H1 (cell line): ENCODE measurements at regions not wholly inside any gene's neighbourhood (a gene's known extent, or its start where the extent isn't known, plus 50 kb on each side); places are given as distances from the start of the nearest gene placed in this dataset.

Experiments
- CTCF ChIA-PET: fragments of 300-600 bp; sonication (Branson Sonifier 250); formaldehyde crosslinking; loops from one replicate; lab custom pipeline; 2021; ENCODE audit not compliant: partially characterized antibody; lab: Charles Lee
- POLR2A ChIA-PET: fragments of 300-600 bp; sonication (Branson Sonifier 250); formaldehyde crosslinking; loops from one replicate; lab custom pipeline; 2021; ENCODE audit warnings: inconsistent platforms; ENCODE audit not compliant: partially characterized antibody; lab: Charles Lee
- DNase-seq, 2 experiments: peaks; one replicate each; pipeline versions ENCODE4 v3.0.0 to v3.0.0-alpha.2; 2010 to 2022; ENCODE audit warnings: low spot score in 2 of 2, low read depth in 1 of 2, mixed read lengths in 1 of 2
- FAIRE-seq: peaks from 2 replicates; lab custom pipeline; 2011; peaks lifted over from hg19 to GRCh38; lab: Jason Lieb, UNC
- H2AFZ ChIP-seq: 2 replicates; pipeline ENCODE4 v1.8.1; 2012; ENCODE audit warnings: low read length, inconsistent platforms
- H2AK5ac ChIP-seq: 2 replicates; pipeline ENCODE4 v1.6.1; 2013; ENCODE audit warnings: low read depth, low read length
- H2BK120ac ChIP-seq: replicated peaks from 2 replicates; pipeline ENCODE3; 2013; ENCODE audit warnings: low read depth, low read length, inconsistent platforms
- H2BK12ac ChIP-seq: 2 replicates; pipeline ENCODE4 v1.6.1; 2013; ENCODE audit warnings: low read depth, low read length
- H2BK15ac ChIP-seq: 2 replicates; pipeline ENCODE4 v1.6.1; 2013; ENCODE audit warnings: low read length
- H2BK20ac ChIP-seq: 2 replicates; pipeline ENCODE4 v1.6.1; 2013; ENCODE audit warnings: low read length
- H2BK5ac ChIP-seq: 2 replicates; pipeline ENCODE4 v1.6.1; 2013; ENCODE audit warnings: low read depth, low read length
- H3K14ac ChIP-seq: 2 replicates; pipeline ENCODE4 v1.6.1; 2013; ENCODE audit warnings: inconsistent platforms; ENCODE audit not compliant: insufficient read length
- H3K18ac ChIP-seq: 2 replicates; pipeline ENCODE4 v1.6.1; 2013; ENCODE audit warnings: low read length; ENCODE audit errors: extremely low read depth
- H3K23ac ChIP-seq: 2 replicates; pipeline ENCODE4 v1.6.1; 2013; ENCODE audit warnings: inconsistent platforms; ENCODE audit not compliant: insufficient read length
- H3K23me2 ChIP-seq: 2 replicates; pipeline ENCODE4 v1.6.1; 2013; ENCODE audit warnings: low read depth, low read length
- H3K27ac ChIP-seq: 2 replicates; pipeline ENCODE4 v1.6.1; 2011; ENCODE audit warnings: low read depth, low read length, inconsistent platforms
- H3K27me3 ChIP-seq, 4 experiments: replicated peaks in 1 of 4; 1 replicate in 1 of 4; 2 replicates in 3 of 4; pipeline versions ENCODE4 v1.6.1 to v1.8.1; 2011 to 2013; ENCODE audit warnings: low read length in 3 of 4, mild to moderate bottlenecking in 3 of 4, inconsistent platforms in 2 of 4, mixed read lengths in 2 of 4, moderate library complexity in 1 of 4; ENCODE audit not compliant: control insufficient read depth in 3 of 4, insufficient read depth in 3 of 4; ENCODE audit errors: extremely low read depth in 1 of 4
- H3K36me3 ChIP-seq, 4 experiments: 2 replicates each; pipeline versions ENCODE4 v1.6.1 to v1.8.1; 2011 to 2013; ENCODE audit warnings: mild to moderate bottlenecking in 4 of 4, low read length in 3 of 4, moderate library complexity in 2 of 4, control low read depth in 1 of 4, inconsistent platforms in 1 of 4; ENCODE audit not compliant: insufficient read depth in 4 of 4, control insufficient read depth in 2 of 4
- H3K4ac ChIP-seq: replicated peaks from 2 replicates; pipeline ENCODE3; 2013; ENCODE audit warnings: low read length, low read depth, mixed read lengths, inconsistent platforms; ENCODE audit not compliant: insufficient read length
- H3K4me1 ChIP-seq, 4 experiments: replicated peaks in 1 of 4; 1 replicate in 1 of 4; 2 replicates in 3 of 4; pipeline versions ENCODE4 v1.6.1 to v1.8.1; 2011 to 2013; ENCODE audit warnings: low read length in 3 of 4, inconsistent platforms in 2 of 4, mixed read lengths in 1 of 4; ENCODE audit not compliant: insufficient read depth in 4 of 4, control insufficient read depth in 3 of 4
- H3K4me2 ChIP-seq, 2 experiments: 2 replicates each; pipeline versions ENCODE4 v1.6.1 to v1.8.1; 2011 to 2013; ENCODE audit warnings: low read depth in 2 of 2, low read length in 2 of 2, control low read depth in 1 of 2, inconsistent platforms in 1 of 2, mild to moderate bottlenecking in 1 of 2; ENCODE audit not compliant: insufficient read depth in 1 of 2
- H3K4me3 ChIP-seq, 4 experiments: fragments of 200-600, 300-600 bp in 1 of 4; sonication (generic), shearing (Covaris generic), sonication (Bioruptor Twin) in 1 of 4; 2 replicates each; pipeline versions ENCODE4 v1.5.1 to v1.8.1; 2011 to 2016; ENCODE audit warnings: low read length in 4 of 4, low read depth in 3 of 4, control low read depth in 2 of 4, inconsistent platforms in 2 of 4, mild to moderate bottlenecking in 2 of 4, mixed read lengths in 1 of 4, moderate library complexity in 1 of 4; ENCODE audit not compliant: insufficient read depth in 2 of 4; ENCODE audit errors: extremely low read depth in 1 of 4
- H3K56ac ChIP-seq: replicated peaks from 2 replicates; pipeline ENCODE3; 2013; ENCODE audit warnings: low read depth, mild to moderate bottlenecking, mixed read lengths, low read length, inconsistent platforms; ENCODE audit not compliant: insufficient read length
- H3K79me1 ChIP-seq: 2 replicates; pipeline ENCODE4 v1.6.1; 2013; ENCODE audit warnings: low read depth, low read length, control low read depth
- H3K79me2 ChIP-seq, 2 experiments: 2 replicates each; pipeline versions ENCODE4 v1.6.1 to v1.8.1; 2012 to 2013; ENCODE audit warnings: low read length in 2 of 2, mild to moderate bottlenecking in 2 of 2, inconsistent platforms in 1 of 2; ENCODE audit not compliant: insufficient read depth in 2 of 2, control insufficient read depth in 1 of 2
- H3K9ac ChIP-seq, 4 experiments: replicated peaks in 1 of 4; 1 replicate in 1 of 4; 2 replicates in 3 of 4; pipeline versions ENCODE4 v1.6.1 to v1.8.1; 2011 to 2013; ENCODE audit warnings: low read depth in 3 of 4, low read length in 3 of 4, control low read depth in 2 of 4, mild to moderate bottlenecking in 2 of 4, moderate library complexity in 2 of 4, inconsistent platforms in 1 of 4; ENCODE audit errors: extremely low read depth in 1 of 4
- H3K9me3 ChIP-seq, 2 experiments: 2 replicates each; pipeline versions ENCODE4 v1.6.1 to v1.8.1; 2012 to 2013; ENCODE audit warnings: mild to moderate bottlenecking in 2 of 2, moderate library complexity in 2 of 2, control low read depth in 1 of 2, inconsistent platforms in 1 of 2, low read depth in 1 of 2, low read length in 1 of 2, mixed read lengths in 1 of 2; ENCODE audit not compliant: insufficient read depth in 2 of 2
- H4K20me1 ChIP-seq, 2 experiments: replicated peaks in 1 of 2; 2 replicates each; pipeline versions ENCODE3 to v1.8.1; 2011 to 2013; ENCODE audit warnings: inconsistent platforms in 2 of 2, low read length in 2 of 2, mild to moderate bottlenecking in 1 of 2; ENCODE audit not compliant: insufficient read depth in 2 of 2, control insufficient read depth in 1 of 2
- H4K5ac ChIP-seq: 2 replicates; pipeline ENCODE4 v1.6.1; 2013; ENCODE audit warnings: low read length, low read depth, mixed read lengths, inconsistent platforms; ENCODE audit not compliant: insufficient read length
- H4K8ac ChIP-seq: 2 replicates; pipeline ENCODE4 v1.8.0; 2013; ENCODE audit warnings: mild to moderate bottlenecking, moderate library complexity, low read length, inconsistent platforms; ENCODE audit not compliant: insufficient read depth; ENCODE audit errors: extremely low read depth
- H4K91ac ChIP-seq: replicated peaks from 2 replicates; pipeline ENCODE3; 2013; ENCODE audit warnings: low read length, mixed read lengths, inconsistent platforms; ENCODE audit not compliant: insufficient read length
- BRCA1 ChIP-seq: IDR thresholded peaks from 2 replicates; pipeline ENCODE4 v1.6.1; 2012; ENCODE audit warnings: low read depth, low read length, improper control_type of control experiment
- CTBP2 ChIP-seq: IDR thresholded peaks from 2 replicates; pipeline ENCODE4 v1.7.0; 2011; ENCODE audit warnings: borderline replicate concordance, mild to moderate bottlenecking, moderate library complexity, mixed read lengths, low read length; ENCODE audit not compliant: insufficient read depth, insufficient read length
- JUND ChIP-seq: IDR thresholded peaks from 2 replicates; pipeline ENCODE4 v1.6.1; 2011; ENCODE audit warnings: mild to moderate bottlenecking, improper control_type of control experiment, low read length
- NANOG ChIP-seq: IDR thresholded peaks from 2 replicates; pipeline ENCODE4 v1.6.1; 2011; ENCODE audit warnings: low read length, low read depth, mild to moderate bottlenecking, inconsistent platforms; ENCODE audit not compliant: insufficient read depth, poor library complexity, severe bottlenecking
- POLR2AphosphoS5 ChIP-seq: IDR thresholded peaks from 2 replicates; pipeline ENCODE4 v1.6.1; 2011; ENCODE audit warnings: low read depth, low read length
- RFX5 ChIP-seq: IDR thresholded peaks from 2 replicates; pipeline ENCODE4 v1.6.1; 2011; ENCODE audit warnings: low read depth, low read length, improper control_type of control experiment, borderline replicate concordance
- SUZ12 ChIP-seq: fragments of 200-600 bp; sonication (generic); IDR thresholded peaks from 2 replicates; pipeline ENCODE4 v1.6.1; 2012; ENCODE audit warnings: mild to moderate bottlenecking, inconsistent platforms, low read length, moderate library complexity, mixed read lengths
- whole genome bisulfite sequencing, 2 experiments: shearing (Covaris generic) in 1 of 2; methylation state at CpG; one replicate each; pipeline versions ENCODE4 v1.1.6 to v1.1.7; 2013 to 2015; ENCODE audit warnings: low lambda C conversion rate in 2 of 2, mixed read lengths in 2 of 2, inconsistent platforms in 1 of 2, low coverage in 1 of 2, missing lambda C conversion rate in 1 of 2; ENCODE audit not compliant: insufficient replicate concordance in 2 of 2, insufficient coverage in 1 of 2, insufficient read length in 1 of 2; ENCODE audit errors: extremely low coverage in 1 of 2, missing lambda C conversion rate in 1 of 2; 5-methylcytosine and 5-hydroxymethylcytosine counted together
- TF ChIP-seq, protein P1 (sequence below): IDR thresholded peaks from 2 replicates; pipeline ENCODE4 v1.6.1; 2012; ENCODE audit warnings: low read length, inconsistent platforms
- TF ChIP-seq, protein P2 (sequence below): IDR thresholded peaks from 2 replicates; pipeline ENCODE4 v1.6.1; 2011; ENCODE audit warnings: low read length, improper control_type of control experiment

DNA sequence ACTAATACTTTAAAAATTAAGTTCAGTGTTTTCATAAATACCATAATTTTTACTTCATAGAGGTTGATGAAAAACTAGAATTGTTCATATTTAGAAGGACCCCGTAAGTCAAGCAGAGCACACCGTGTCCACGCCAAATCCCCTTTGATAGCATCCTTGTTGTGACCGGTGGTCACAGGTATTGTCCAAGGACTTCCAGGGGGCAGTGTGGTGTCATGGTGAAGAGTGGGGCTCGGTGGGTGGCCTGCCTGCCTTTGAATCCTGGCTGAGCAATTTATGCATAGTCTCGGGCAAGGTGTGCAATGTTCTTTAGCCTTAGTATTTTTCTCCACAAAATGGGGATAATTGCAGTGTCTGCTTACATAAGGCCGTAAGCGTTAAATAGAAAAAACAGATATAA, 169.9 kb downstream of the KTN1 start:
- CTCF ChIA-PET = interaction anchor here (0.6 to 7.2 kb wide), 3 partner anchors 18 to 724 kb away, joined by 3 to 40 read pairs (median 3); no protein-coding TSS in a partner anchor
- no peak overlapping the region for H2AK5ac ChIP-seq
- no peak overlapping the region for H2BK5ac ChIP-seq
- no peak overlapping the region for H3K56ac ChIP-seq
- H3K27me3 ChIP-seq = no peaks in the 10 kb centered on the region
- no peak overlapping the region for H2BK15ac ChIP-seq
- no peak overlapping the region for H3K27ac ChIP-seq
- no peaks in the 10 kb centered on the region for H4K20me1 ChIP-seq
- H3K23ac ChIP-seq = no peak overlapping the region
- H2BK20ac ChIP-seq = no peak overlapping the region
- no peak overlapping the region for H4K5ac ChIP-seq
- POLR2A ChIA-PET = no interaction called here
- no peak overlapping the region for H3K4me2 ChIP-seq
- H3K4ac ChIP-seq = no peak overlapping the region
- no peak overlapping the region for H3K4me3 ChIP-seq
- H2BK120ac ChIP-seq = no peak overlapping the region
- H3K36me3 ChIP-seq = no peaks in the 10 kb centered on the region
- DNase-seq (no peak), FAIRE-seq (no peak)
- no peaks in the 10 kb centered on the region for H3K9me3 ChIP-seq
- H3K23me2 ChIP-seq = no peaks in the 10 kb centered on the region; the same call in 1 of the 2 replicates
- H3K9ac ChIP-seq = no peak overlapping the region
- no peaks in the 10 kb centered on the region for H3K79me1 ChIP-seq
- no peak overlapping the region for H3K18ac ChIP-seq
- no peak overlapping the region for H4K91ac ChIP-seq
- no peak overlapping the region for H4K8ac ChIP-seq
- no peaks in the 10 kb centered on the region for H3K79me2 ChIP-seq
- 85% methylated on average over 8 of the region's 8 CpGs; no CpG with 5 or more reads in 1 of the 2 experiments for WGBS, 2 experiments
- no peak overlapping the region for H3K14ac ChIP-seq
- H3K4me1 ChIP-seq = peaks cover 0 to 14% (median 6%) of the 10 kb centered on the region in 4 experiments; a peak in 4 of 7 replicates
- no peak overlapping the region for H2BK12ac ChIP-seq
- H2AFZ ChIP-seq = no peak overlapping the region
- TF ChIP-seq, protein P1, sequence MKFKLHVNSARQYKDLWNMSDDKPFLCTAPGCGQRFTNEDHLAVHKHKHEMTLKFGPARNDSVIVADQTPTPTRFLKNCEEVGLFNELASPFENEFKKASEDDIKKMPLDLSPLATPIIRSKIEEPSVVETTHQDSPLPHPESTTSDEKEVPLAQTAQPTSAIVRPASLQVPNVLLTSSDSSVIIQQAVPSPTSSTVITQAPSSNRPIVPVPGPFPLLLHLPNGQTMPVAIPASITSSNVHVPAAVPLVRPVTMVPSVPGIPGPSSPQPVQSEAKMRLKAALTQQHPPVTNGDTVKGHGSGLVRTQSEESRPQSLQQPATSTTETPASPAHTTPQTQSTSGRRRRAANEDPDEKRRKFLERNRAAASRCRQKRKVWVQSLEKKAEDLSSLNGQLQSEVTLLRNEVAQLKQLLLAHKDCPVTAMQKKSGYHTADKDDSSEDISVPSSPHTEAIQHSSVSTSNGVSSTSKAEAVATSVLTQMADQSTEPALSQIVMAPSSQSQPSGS = no peak
- no peak for TF ChIP-seq NANOG
- TF ChIP-seq, protein P2, sequence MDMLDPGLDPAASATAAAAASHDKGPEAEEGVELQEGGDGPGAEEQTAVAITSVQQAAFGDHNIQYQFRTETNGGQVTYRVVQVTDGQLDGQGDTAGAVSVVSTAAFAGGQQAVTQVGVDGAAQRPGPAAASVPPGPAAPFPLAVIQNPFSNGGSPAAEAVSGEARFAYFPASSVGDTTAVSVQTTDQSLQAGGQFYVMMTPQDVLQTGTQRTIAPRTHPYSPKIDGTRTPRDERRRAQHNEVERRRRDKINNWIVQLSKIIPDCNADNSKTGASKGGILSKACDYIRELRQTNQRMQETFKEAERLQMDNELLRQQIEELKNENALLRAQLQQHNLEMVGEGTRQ = no peak
- no peak for TF ChIP-seq RFX5
- TF ChIP-seq BRCA1 = no peak
- no peak for TF ChIP-seq SUZ12
- no peak for TF ChIP-seq CTBP2
- TF ChIP-seq JUND = no peak
- TF ChIP-seq POLR2AphosphoS5 = no peak
